K562 (cell line): ENCODE measurements at regions not wholly inside any gene's neighbourhood (a gene's known extent, or its start where the extent isn't known, plus 50 kb on each side); places are given as distances from the start of the nearest gene placed in this dataset.

Experiments used
- ATAC-seq: fragments of 200-7000 bp; cut with Tn5 transposase; 3 replicates; pipeline ENCODE4 v1.9.1; 2020; ENCODE audit warnings: moderate library complexity
- BruUV-seq: library from RNA; stranded (reverse); fragments of 400-500 nt; replicated peaks from 2 replicates; lab custom pipeline; 2021; lab: Mats Ljungman, UMichigan
- CTCF ChIA-PET: fragments of 300-600 bp; formaldehyde crosslinking; extraction: SDS; loops from one replicate; lab custom pipeline; 2021; ENCODE audit warnings: low intra/inter-chr PET ratio; lab: Yijun Ruan, JAX
- POLR2A ChIA-PET: fragments of 300-600, 350-650 bp; sonication (Branson Sonifier 250); formaldehyde crosslinking; extraction: SDS; loops from one replicate; lab custom pipeline; 2021; ENCODE audit warnings: antibody characterized with exemption, inconsistent platforms; lab: Yijun Ruan, JAX
- DNase-seq, 4 experiments: peaks; one replicate each; pipeline versions ENCODE4 v3.0.0 to v3.0.0-alpha.2; 2011 to 2018; ENCODE audit warnings: low spot score in 3 of 4, mixed read lengths in 3 of 4; ENCODE audit errors: extremely low read depth in 1 of 4
- FAIRE-seq: peaks from 2 replicates; lab custom pipeline; 2011; peaks lifted over from hg19 to GRCh38; lab: Jason Lieb, UNC
- H2AFZ ChIP-seq: 2 replicates; pipeline ENCODE4 v1.6.0; 2011; ENCODE audit warnings: low read depth, low read length, control low read depth, inconsistent platforms
- H3K27ac ChIP-seq: fragments of 200-600 bp; 3 replicates; pipeline ENCODE4 v1.8.0; 2011; ENCODE audit warnings: low read depth, mild to moderate bottlenecking, control low read depth, inconsistent platforms, low read length, moderate library complexity, mixed read lengths; ENCODE audit errors: extremely low read depth
- H3K27me3 ChIP-seq, 2 experiments: fragments of 300-600 bp in 1 of 2; 2 replicates in 1 of 2; 3 replicates in 1 of 2; pipeline versions ENCODE4 v1.6.0 to v1.8.0; 2011; ENCODE audit warnings: inconsistent platforms in 2 of 2, low read length in 2 of 2, mild to moderate bottlenecking in 1 of 2, mixed read lengths in 1 of 2, moderate library complexity in 1 of 2; ENCODE audit not compliant: control insufficient read depth in 2 of 2, insufficient read depth in 2 of 2
- H3K36me3 ChIP-seq: fragments of 300-600 bp; 3 replicates; pipeline ENCODE4 v1.8.0; 2011; ENCODE audit warnings: mild to moderate bottlenecking, low read length, inconsistent platforms; ENCODE audit not compliant: control insufficient read depth, insufficient read depth
- H3K4me1 ChIP-seq, 2 experiments: fragments of 200-600 bp in 1 of 2; replicated peaks in 1 of 2; 2 replicates in 1 of 2; 3 replicates in 1 of 2; pipeline versions ENCODE4 v1.5.1 to v1.8.0; 2011; ENCODE audit warnings: inconsistent platforms in 2 of 2, low read length in 2 of 2, mild to moderate bottlenecking in 1 of 2, mixed read lengths in 1 of 2, moderate library complexity in 1 of 2; ENCODE audit not compliant: control insufficient read depth in 2 of 2, insufficient read depth in 2 of 2
- H3K4me2 ChIP-seq: 2 replicates; pipeline ENCODE4 v1.6.1; 2011; ENCODE audit warnings: low read length, control low read depth, inconsistent platforms, mixed read lengths; ENCODE audit not compliant: insufficient read depth
- H3K4me3 ChIP-seq: fragments of 200-600 bp; sonication (generic), shearing (Covaris generic); 2 replicates; pipeline ENCODE4 v1.5.1; 2016; ENCODE audit warnings: control low read depth, inconsistent platforms
- H3K79me2 ChIP-seq: fragments of 200-600 bp; 3 replicates; pipeline ENCODE4 v1.8.0; 2011; ENCODE audit warnings: low read length, inconsistent platforms; ENCODE audit not compliant: control insufficient read depth, insufficient read depth
- H3K9ac ChIP-seq, 2 experiments: 2 replicates each; pipeline versions ENCODE4 v1.6.0 to v1.6.1; 2011; ENCODE audit warnings: low read depth in 2 of 2, low read length in 2 of 2, control low read depth in 1 of 2, inconsistent platforms in 1 of 2, mild to moderate bottlenecking in 1 of 2, mixed read lengths in 1 of 2; ENCODE audit not compliant: insufficient read depth in 1 of 2
- H3K9me1 ChIP-seq: one replicate; pipeline ENCODE4 v1.6.0; 2011; ENCODE audit warnings: inconsistent platforms, mild to moderate bottlenecking, low read length, moderate library complexity; ENCODE audit not compliant: control insufficient read depth, insufficient read depth
- H3K9me3 ChIP-seq: replicated peaks from 2 replicates; pipeline ENCODE4 v1.5.1; 2011; ENCODE audit warnings: low read depth, low read length, inconsistent platforms; ENCODE audit not compliant: control insufficient read depth, insufficient read depth
- H4K20me1 ChIP-seq: replicated peaks from 2 replicates; pipeline ENCODE4 v1.6.1; 2011; ENCODE audit warnings: low read length, inconsistent platforms, mixed read lengths; ENCODE audit not compliant: control insufficient read depth, insufficient read depth
- C11orf30 ChIP-seq: fragments of 450-650 bp; IDR thresholded peaks from 2 replicates; pipeline ENCODE4 v1.6.1; 2016; ENCODE audit warnings: low read depth, mild to moderate bottlenecking
- EP300 ChIP-seq: IDR thresholded peaks from 2 replicates; pipeline ENCODE4 v1.6.1; 2012; ENCODE audit warnings: low read length, improper control_type of control experiment
- PHF8 ChIP-seq: fragments of 200-600 bp; sonication (generic); IDR thresholded peaks from 2 replicates; pipeline ENCODE4 v1.6.1; 2012; ENCODE audit warnings: mixed run types, mild to moderate bottlenecking, inconsistent platforms, low read length, moderate library complexity, borderline replicate concordance
- YY1 ChIP-seq, 3 experiments: IDR thresholded peaks; 2 replicates each; pipeline ENCODE4 v1.6.1; 2011; ENCODE audit warnings: low read length in 2 of 3, mild to moderate bottlenecking in 2 of 3, moderate library complexity in 2 of 3, borderline replicate concordance in 1 of 3, control low read depth in 1 of 3, low read depth in 1 of 3; ENCODE audit not compliant: insufficient read depth in 3 of 3, insufficient replicate concordance in 2 of 3, control insufficient read depth in 1 of 3, insufficient read length in 1 of 3; ENCODE audit errors: extremely low read depth in 1 of 3
- ZNF740 ChIP-seq, 3 experiments: fragments of 200-800 bp in 1 of 3; sonication (Bioruptor generic) in 1 of 3; sonication (generic) in 1 of 3; formaldehyde crosslinking in 1 of 3; IDR thresholded peaks; 2 replicates each; pipeline versions ENCODE4 v1.6.1 to v1.8.0; 2016 to 2022; ENCODE audit warnings: mild to moderate bottlenecking in 2 of 3, missing compliant biosample characterization in 2 of 3, missing genetic modification characterization in 2 of 3, missing genetic modification reagents in 1 of 3
- in situ Hi-C: fragments of 300-500 bp; cut with MboI; formaldehyde crosslinking; loops from 4 replicates; pipeline ENCODE4 v1.15.0; 2018; ENCODE audit warnings: inconsistent platforms, mixed read lengths
- intact Hi-C: fragments of 100-400 bp; cut with micrococcal nuclease; formaldehyde crosslinking; loops from 2 replicates; pipeline ENCODE4 v1.14.2; 2022
- TF ChIP-seq, protein P1 (sequence below): IDR thresholded peaks from 3 replicates; pipeline ENCODE4 v1.6.1; 2011; ENCODE audit warnings: borderline replicate concordance, mild to moderate bottlenecking; ENCODE audit not compliant: insufficient read length, insufficient read depth

DNA sequence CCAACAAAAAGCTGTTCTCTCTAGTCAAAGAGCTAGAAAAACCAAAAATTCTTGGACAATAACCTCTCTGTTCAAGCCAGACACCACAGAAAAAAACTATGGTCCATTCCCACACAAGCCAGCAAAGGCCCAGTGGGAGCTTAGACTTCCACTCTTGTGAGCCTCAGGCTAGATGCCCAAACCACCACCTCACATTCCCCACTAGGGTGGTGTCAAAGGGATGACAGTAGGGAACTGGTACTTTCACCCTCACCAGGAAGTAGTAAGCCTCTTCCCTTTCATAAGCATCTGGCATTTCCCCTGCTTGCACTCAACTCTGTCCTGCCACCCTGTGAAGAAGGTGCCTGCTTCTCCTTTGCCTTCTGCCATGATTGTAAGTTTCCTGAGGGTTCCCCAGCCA, 58.4 kb upstream of the RNF217 start:
- in situ Hi-C loops (no loop called here), intact Hi-C loops (no loop called here)
- no peak for TF ChIP-seq PHF8
- TF ChIP-seq ZNF740 (CRISPR knock-in tag; IDR thresholded peaks at IDR 0.05), result no peak
- TF ChIP-seq ZNF740 (tag; IDR thresholded peaks at IDR 0.05), result no peak
- no peak for TF ChIP-seq YY1 (IDR thresholded peaks at IDR 0.05; ENCODE audit: borderline replicate concordance in 1 of 3, control insufficient read depth in 1 of 3, extremely low read depth in 1 of 3, insufficient read depth in 3 of 3, insufficient read length in 1 of 3, insufficient replicate concordance in 2 of 3, low read depth in 1 of 3, low read length in 2 of 3)
- no peak for TF ChIP-seq EP300
- TF ChIP-seq C11orf30, result no peak
- TF ChIP-seq, protein P1, sequence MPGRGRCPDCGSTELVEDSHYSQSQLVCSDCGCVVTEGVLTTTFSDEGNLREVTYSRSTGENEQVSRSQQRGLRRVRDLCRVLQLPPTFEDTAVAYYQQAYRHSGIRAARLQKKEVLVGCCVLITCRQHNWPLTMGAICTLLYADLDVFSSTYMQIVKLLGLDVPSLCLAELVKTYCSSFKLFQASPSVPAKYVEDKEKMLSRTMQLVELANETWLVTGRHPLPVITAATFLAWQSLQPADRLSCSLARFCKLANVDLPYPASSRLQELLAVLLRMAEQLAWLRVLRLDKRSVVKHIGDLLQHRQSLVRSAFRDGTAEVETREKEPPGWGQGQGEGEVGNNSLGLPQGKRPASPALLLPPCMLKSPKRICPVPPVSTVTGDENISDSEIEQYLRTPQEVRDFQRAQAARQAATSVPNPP, result no peak
- CTCF ChIA-PET, result no interaction called here
- DNase-seq (no peak), ATAC-seq (peak; percentile 33; the same call in 1 of the 3 replicates), FAIRE-seq (no peak)
- no peak overlapping the region for H3K4me3 ChIP-seq
- H3K36me3 ChIP-seq, result no peaks in the 10 kb centered on the region
- H3K9me1 ChIP-seq, result no peaks in the 10 kb centered on the region
- H3K9ac ChIP-seq, result no peak overlapping the region
- no peak overlapping the region for H2AFZ ChIP-seq
- no peaks in the 10 kb centered on the region for H3K9me3 ChIP-seq
- no TSS peak for BruUV-seq
- H3K27ac ChIP-seq, result no peak overlapping the region
- H3K79me2 ChIP-seq, result no peaks in the 10 kb centered on the region
- H3K4me2 ChIP-seq, result no peak overlapping the region
- no peaks in the 10 kb centered on the region for H3K4me1 ChIP-seq
- POLR2A ChIA-PET, result no interaction called here
- no peaks in the 10 kb centered on the region for H4K20me1 ChIP-seq
- H3K27me3 ChIP-seq, result no peaks in the 10 kb centered on the region
